HG03575 (cell line): ENCODE measurements at regions not wholly inside any gene's neighbourhood (a gene's known extent, or its start where the extent isn't known, plus 50 kb on each side); places are given as distances from the start of the nearest gene placed in this dataset.

Source experiments
- ATAC-seq: cut with Tn5 transposase; IDR thresholded peaks from one replicate; pipeline ENCODE4 v1.9.1; 2021; ENCODE audit not compliant: unreplicated experiment, insufficient number of reproducible peaks, low FRiP score; ENCODE audit errors: extremely low read depth

- ATAC-seq, result no peak
Observed at GRCh38 chr1:3954170-3955169, 54.4 kb upstream of the C1orf174 start.

GRCh38 chr1:3955196-3955772 lies 55.2 kb upstream of the C1orf174 start:
- ATAC-seq, result no peak

GRCh38 chr1:3956527-3957170 lies 56.6 kb upstream of the C1orf174 start:
- ATAC-seq, result no peak

GRCh38 chr1:3959361-3959760 lies 59.3 kb upstream of the C1orf174 start:
- ATAC-seq, result no peak

- no peak for ATAC-seq
Observed at GRCh38 chr1:3963554-3963953, 63.5 kb upstream of the C1orf174 start.

- no peak for ATAC-seq
Observed at GRCh38 chr1:3965693-3966092, 65.6 kb upstream of the C1orf174 start.

GRCh38 chr1:3968851-3969250 lies 68.8 kb upstream of the C1orf174 start:
- ATAC-seq, result no peak

GRCh38 chr1:3971981-3972380 lies 71.9 kb upstream of the C1orf174 start:
- ATAC-seq, result no peak

GRCh38 chr1:3975903-3976630 lies 76.0 kb upstream of the C1orf174 start:
- no peak for ATAC-seq

GRCh38 chr1:3976821-3977220 lies 76.7 kb upstream of the C1orf174 start:
- no peak for ATAC-seq

- no peak for ATAC-seq
Observed at GRCh38 chr1:3978196-3978989, 78.3 kb upstream of the C1orf174 start.

GRCh38 chr1:3978990-3979325 lies 78.9 kb upstream of the C1orf174 start:
- no peak for ATAC-seq

- ATAC-seq, result no peak
Observed at GRCh38 chr1:3981261-3981660, 81.2 kb upstream of the C1orf174 start.

GRCh38 chr1:3981746-3982505 lies 81.9 kb upstream of the C1orf174 start:
- ATAC-seq, result no peak

GRCh38 chr1:3983181-3983580 lies 83.1 kb upstream of the C1orf174 start:
- ATAC-seq, result no peak

- no peak for ATAC-seq
Observed at GRCh38 chr1:3984586-3984985, 84.5 kb upstream of the C1orf174 start.

- no peak for ATAC-seq
Observed at GRCh38 chr1:3986686-3987218, 86.7 kb upstream of the C1orf174 start.
